ENCODE measurements at regions not wholly inside any gene's neighbourhood (a gene's known extent, or its start where the extent isn't known, plus 50 kb on each side); places are given as distances from the start of the nearest gene placed in this dataset.

- TF ChIP-seq CTCF (IDR thresholded peaks at IDR 0.05; ENCODE audit: insufficient read depth, low read depth, low read length, missing control alignments): no peak
- H3K4me3 ChIP-seq (ENCODE audit: low read depth, low read length): no peak overlapping the region
- no peak for DNase-seq (ENCODE audit: low read depth)
Observed at GRCh38 chr6:168725802-168726201, 284.8 kb downstream of the SMOC2 start.

- TF ChIP-seq CTCF (IDR thresholded peaks at IDR 0.05; ENCODE audit: insufficient read depth, low read depth, low read length, missing control alignments): no peak
- DNase-seq (ENCODE audit: low read depth): no peak
- H3K4me3 ChIP-seq (ENCODE audit: low read depth, low read length): no peak overlapping the region
Observed at GRCh38 chr6:168724669-168725570, 283.9 kb downstream of the SMOC2 start.

- no peak for DNase-seq (ENCODE audit: low read depth)
- no peak for TF ChIP-seq CTCF (IDR thresholded peaks at IDR 0.05; ENCODE audit: insufficient read depth, low read depth, low read length, missing control alignments)
- no peak overlapping the region for H3K4me3 ChIP-seq (ENCODE audit: low read depth, low read length)
Observed at GRCh38 chr6:168724033-168724432, 283.0 kb downstream of the SMOC2 start.

GRCh38 chr6:168722397-168722796 is 281.4 kb downstream of the SMOC2 start:
- DNase-seq (ENCODE audit: low read depth): no peak
- no peak overlapping the region for H3K4me3 ChIP-seq (ENCODE audit: low read depth, low read length)
- no peak for TF ChIP-seq CTCF (IDR thresholded peaks at IDR 0.05; ENCODE audit: insufficient read depth, low read depth, low read length, missing control alignments)

- no peak overlapping the region for H3K4me3 ChIP-seq (ENCODE audit: low read depth, low read length)
- no peak for DNase-seq (ENCODE audit: low read depth)
- no peak for TF ChIP-seq CTCF (IDR thresholded peaks at IDR 0.05; ENCODE audit: insufficient read depth, low read depth, low read length, missing control alignments)
Observed at GRCh38 chr6:168721571-168721970, 280.6 kb downstream of the SMOC2 start.

GRCh38 chr6:168719901-168720300 is 278.9 kb downstream of the SMOC2 start:
- no peak overlapping the region for H3K4me3 ChIP-seq (ENCODE audit: low read depth, low read length)
- DNase-seq (ENCODE audit: low read depth): no peak
- TF ChIP-seq CTCF (IDR thresholded peaks at IDR 0.05; ENCODE audit: insufficient read depth, low read depth, low read length, missing control alignments): no peak
